BJ (cell line): ENCODE measurements at regions not wholly inside any gene's neighbourhood (a gene's known extent, or its start where the extent isn't known, plus 50 kb on each side); places are given as distances from the start of the nearest gene placed in this dataset.

Source experiments
- CTCF ChIA-PET: fragments of 350-600 bp; formaldehyde crosslinking; extraction: SDS; loops from one replicate; lab custom pipeline; 2021; ENCODE audit warnings: antibody characterized with exemption, inconsistent platforms; lab: Yijun Ruan, JAX
- POLR2A ChIA-PET: fragments of 300-600 bp; sonication (Branson Sonifier 250); formaldehyde crosslinking; extraction: SDS; loops from one replicate; lab custom pipeline; 2021; ENCODE audit warnings: antibody characterized with exemption; lab: Charles Lee
- DNase-seq: peaks from one replicate; pipeline ENCODE4 v3.0.0-alpha.2; 2011; ENCODE audit warnings: low read depth
- H3K27me3 ChIP-seq: 2 replicates; pipeline ENCODE4 v1.6.0; 2011; ENCODE audit warnings: low read length; ENCODE audit not compliant: control insufficient read depth, insufficient read depth
- H3K36me3 ChIP-seq: 2 replicates; pipeline ENCODE4 v1.5.1; 2011; ENCODE audit warnings: low read length; ENCODE audit not compliant: control insufficient read depth, insufficient read depth
- H3K4me3 ChIP-seq: 2 replicates; pipeline ENCODE4 v1.5.1; 2011; ENCODE audit warnings: low read depth, mild to moderate bottlenecking, control low read depth, low read length
- TF ChIP-seq, protein P1 (sequence below): IDR thresholded peaks from 2 replicates; pipeline ENCODE4 v1.5.1; 2011; ENCODE audit warnings: low read depth, mild to moderate bottlenecking, control low read depth, inconsistent platforms, low read length, moderate library complexity; ENCODE audit not compliant: insufficient read depth

DNA sequence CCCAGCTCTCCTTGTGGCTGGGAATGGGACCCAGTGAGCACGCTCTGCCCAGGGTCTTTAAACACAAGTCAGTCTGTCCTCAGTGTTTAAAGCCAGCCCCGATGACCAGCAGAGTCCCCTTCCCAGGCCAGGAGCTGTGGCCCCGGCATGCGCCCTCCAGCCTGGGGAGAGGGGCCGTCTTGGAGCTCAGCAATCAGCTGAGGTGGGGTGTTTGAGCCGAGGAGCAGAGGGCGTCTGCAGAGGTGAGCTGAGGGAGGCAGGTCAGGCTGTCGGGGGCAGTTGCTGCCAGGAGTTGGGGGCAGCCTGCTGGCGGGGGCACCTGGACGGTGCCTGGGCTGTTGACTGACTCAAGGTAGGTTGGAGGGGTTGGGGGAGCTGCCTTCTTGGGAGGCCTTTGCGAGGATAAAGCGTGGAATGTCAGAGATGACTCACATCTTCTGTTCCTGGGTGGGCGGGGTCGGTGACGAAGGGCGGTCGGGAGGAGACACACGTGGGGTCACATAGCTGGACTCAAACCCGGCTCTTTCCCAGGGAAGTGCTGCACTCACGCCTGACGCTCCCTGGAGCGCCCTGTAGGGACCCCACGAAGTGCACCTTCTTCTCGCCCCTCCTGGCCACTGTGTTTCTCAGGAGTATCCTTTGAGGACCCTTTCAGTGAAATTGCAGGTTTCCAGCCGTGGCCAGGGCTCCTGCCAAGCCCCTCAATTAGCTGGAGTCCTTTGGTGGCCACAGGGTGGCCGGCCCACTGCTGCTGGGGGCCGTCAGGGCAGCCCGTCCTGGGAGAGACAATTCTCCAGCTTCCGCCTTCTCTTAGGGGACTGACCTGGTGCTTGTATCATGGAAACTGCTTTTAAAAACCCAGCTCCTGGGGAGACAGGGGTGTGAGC lies 86.2 kb downstream of the SIK1 start:
- no peak overlapping the region for H3K4me3 ChIP-seq
- ChIA-PET CTCF (interaction anchor here (0.9 kb wide), 2 partner anchors 16 to 304 kb away, joined by 3 read pairs; no protein-coding TSS in a partner anchor), POLR2A (no interaction called here)
- H3K27me3 ChIP-seq = no peaks in the 10 kb centered on the region
- H3K36me3 ChIP-seq = no peaks in the 10 kb centered on the region
- no peak for DNase-seq
- TF ChIP-seq, protein P1, sequence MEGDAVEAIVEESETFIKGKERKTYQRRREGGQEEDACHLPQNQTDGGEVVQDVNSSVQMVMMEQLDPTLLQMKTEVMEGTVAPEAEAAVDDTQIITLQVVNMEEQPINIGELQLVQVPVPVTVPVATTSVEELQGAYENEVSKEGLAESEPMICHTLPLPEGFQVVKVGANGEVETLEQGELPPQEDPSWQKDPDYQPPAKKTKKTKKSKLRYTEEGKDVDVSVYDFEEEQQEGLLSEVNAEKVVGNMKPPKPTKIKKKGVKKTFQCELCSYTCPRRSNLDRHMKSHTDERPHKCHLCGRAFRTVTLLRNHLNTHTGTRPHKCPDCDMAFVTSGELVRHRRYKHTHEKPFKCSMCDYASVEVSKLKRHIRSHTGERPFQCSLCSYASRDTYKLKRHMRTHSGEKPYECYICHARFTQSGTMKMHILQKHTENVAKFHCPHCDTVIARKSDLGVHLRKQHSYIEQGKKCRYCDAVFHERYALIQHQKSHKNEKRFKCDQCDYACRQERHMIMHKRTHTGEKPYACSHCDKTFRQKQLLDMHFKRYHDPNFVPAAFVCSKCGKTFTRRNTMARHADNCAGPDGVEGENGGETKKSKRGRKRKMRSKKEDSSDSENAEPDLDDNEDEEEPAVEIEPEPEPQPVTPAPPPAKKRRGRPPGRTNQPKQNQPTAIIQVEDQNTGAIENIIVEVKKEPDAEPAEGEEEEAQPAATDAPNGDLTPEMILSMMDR = no peak

DNA sequence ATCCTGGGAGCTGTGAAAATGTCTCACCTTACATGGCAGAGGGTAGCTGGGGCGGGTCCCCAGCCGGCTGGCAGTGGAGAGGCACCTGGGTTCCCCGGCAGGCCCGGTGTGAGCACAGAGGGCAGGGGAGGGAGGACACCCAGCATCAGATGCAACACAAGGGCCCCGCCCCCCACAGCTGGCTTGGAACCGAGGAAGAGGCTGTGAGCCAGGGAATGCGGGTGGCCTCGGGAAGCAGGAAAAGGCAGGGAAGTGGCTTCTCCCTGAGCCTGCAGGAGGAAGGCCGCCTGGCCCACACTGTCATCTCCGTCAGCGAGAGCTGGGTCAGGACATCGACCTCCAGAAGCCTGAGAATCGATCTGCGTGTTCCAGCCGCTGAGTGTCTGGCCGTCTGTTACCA lies 87.3 kb downstream of the SIK1 start:
- TF ChIP-seq, protein P1 = no peak
- ChIA-PET CTCF (no interaction called here), POLR2A (no interaction called here)
- Histone ChIP-seq H3K36me3 (no peaks in the 10 kb centered on the region), H3K4me3 (no peak overlapping the region), H3K27me3 (no peaks in the 10 kb centered on the region)
- DNase-seq = no peak

DNA sequence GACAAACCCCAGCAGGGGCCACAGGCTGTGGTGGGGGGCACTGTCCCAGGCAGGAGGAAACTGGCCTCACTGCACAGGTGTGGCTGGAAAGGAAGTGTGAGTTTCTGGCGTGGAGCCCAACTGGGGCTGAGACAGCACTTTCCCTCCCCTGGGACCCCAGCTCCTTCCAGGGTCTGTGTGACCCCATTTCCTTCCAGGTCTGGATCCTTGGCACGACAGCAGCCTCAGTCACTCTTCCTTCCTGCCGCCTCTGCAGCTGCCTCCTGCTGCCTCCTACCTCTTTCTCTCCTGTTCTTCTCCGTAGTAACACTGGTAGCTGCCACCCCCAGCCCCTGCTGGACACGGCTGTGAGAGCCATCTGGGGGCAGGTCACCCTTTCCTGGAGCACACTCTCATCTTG lies 88.0 kb downstream of the SIK1 start:
- ChIA-PET CTCF (interaction anchor here (0.8 to 1.2 kb wide), 2 partner anchors 14 to 306 kb away, joined by 3 read pairs; no protein-coding TSS in a partner anchor), POLR2A (no interaction called here)
- Histone ChIP-seq H3K27me3 (no peaks in the 10 kb centered on the region), H3K36me3 (no peaks in the 10 kb centered on the region), H3K4me3 (no peak overlapping the region)
- DNase-seq = no peak
- TF ChIP-seq, protein P1 = no peak

DNA sequence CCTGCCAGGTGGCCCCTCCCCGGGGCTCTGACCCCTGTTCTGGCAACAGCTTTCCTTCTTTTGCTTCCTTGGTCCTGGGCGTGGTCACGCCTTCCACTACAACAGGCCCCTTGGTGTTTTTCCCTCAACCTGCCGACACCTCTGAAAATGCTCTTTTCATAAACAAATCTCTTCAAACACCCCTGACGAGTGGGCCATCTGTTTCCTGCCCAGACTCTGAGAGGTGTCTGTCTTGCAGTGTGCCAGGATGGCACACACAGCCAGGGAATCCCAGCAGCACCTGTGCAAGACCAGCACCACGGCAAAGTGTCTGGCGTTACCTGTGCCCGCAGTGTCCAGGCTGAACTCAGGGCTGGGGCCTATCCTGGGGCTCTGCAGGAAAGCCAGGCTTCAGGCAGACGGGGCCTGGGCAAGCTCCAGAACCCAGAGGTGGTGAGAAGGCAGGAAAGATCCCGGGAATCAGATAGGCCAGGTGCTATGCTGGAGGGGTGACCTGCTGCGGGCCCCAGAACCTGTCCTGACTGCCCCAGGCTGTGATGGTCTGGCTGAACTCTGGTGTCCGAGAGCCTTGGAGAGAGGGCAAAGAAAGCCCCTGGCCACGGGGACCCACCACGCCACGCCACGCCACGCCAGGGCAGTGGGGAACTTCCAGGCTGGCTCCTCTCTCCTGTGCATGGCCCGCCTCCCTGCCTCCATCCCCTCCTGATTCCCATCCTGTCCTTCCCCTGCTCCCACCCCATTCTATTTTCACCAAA lies 88.9 kb downstream of the SIK1 start:
- CTCF ChIA-PET = interaction anchor here (0.8 to 1.2 kb wide), 2 partner anchors 13 to 307 kb away, joined by 3 read pairs; no protein-coding TSS in a partner anchor
- H3K27me3 ChIP-seq = no peaks in the 10 kb centered on the region
- H3K36me3 ChIP-seq = no peaks in the 10 kb centered on the region
- POLR2A ChIA-PET = no interaction called here
- no peak for DNase-seq
- H3K4me3 ChIP-seq = no peak overlapping the region
- TF ChIP-seq, protein P1 = no peak

DNA sequence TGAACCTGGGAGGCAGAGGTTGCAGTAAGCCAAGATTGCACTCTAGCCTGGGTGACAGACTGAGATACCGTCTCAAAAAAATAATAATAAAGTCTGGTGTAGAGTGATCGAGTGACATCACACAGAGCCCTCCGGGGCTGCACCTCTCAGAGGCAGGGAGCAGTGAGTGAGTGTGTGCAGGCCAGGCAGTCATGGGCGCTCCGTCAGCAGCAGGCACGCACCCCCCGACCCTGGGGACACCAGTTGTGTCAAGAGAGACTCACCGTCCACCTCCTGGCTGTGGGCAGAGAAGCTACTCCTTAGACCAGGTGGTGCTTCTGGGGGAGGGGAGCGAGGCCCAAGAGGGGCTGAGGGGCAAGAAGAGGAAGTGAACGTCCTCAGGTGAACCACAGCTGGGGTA lies 91.8 kb downstream of the SIK1 start:
- no peaks in the 10 kb centered on the region for H3K27me3 ChIP-seq
- POLR2A ChIA-PET = no interaction called here
- CTCF ChIA-PET = interaction anchor here (1.4 kb wide), 1 partner anchor 11 kb away, joined by 3 read pairs; no protein-coding TSS in a partner anchor
- no peak overlapping the region for H3K4me3 ChIP-seq
- no peak for DNase-seq
- TF ChIP-seq, protein P1 = no peak
- H3K36me3 ChIP-seq = no peaks in the 10 kb centered on the region
